ENCODE measurements at regions not wholly inside any gene's neighbourhood (a gene's known extent, or its start where the extent isn't known, plus 50 kb on each side); places are given as distances from the start of the nearest gene placed in this dataset.

GRCh38 chr1:215487466-215487865 lies 79.6 kb upstream of the KCTD3 start:
- Mint-ChIP-seq H3K9me3 (peaks cover 13% of the 10 kb centered on the region), H3K27ac (no peak overlapping the region), H3K36me3 (ENCODE audit: low read depth) (peaks cover 6% of the 10 kb centered on the region), H3K27me3 (ENCODE audit: insufficient read depth) (no peaks in the 10 kb centered on the region), H3K4me3 (no peak overlapping the region), H3K4me1 (peaks cover 18% of the 10 kb centered on the region)
- no peak overlapping the region for H3K27ac ChIP-seq (ENCODE audit: low read depth, low read length)
- no peaks in the 10 kb centered on the region for H3K27me3 ChIP-seq (ENCODE audit: control insufficient read depth, insufficient read depth, low read length, poor library complexity, severe bottlenecking)
- no peak for DNase-seq
- no peak for TF ChIP-seq CTCF (conservative IDR thresholded peaks at IDR 0.05)
- H3K4me1 ChIP-seq (ENCODE audit: control insufficient read depth, insufficient read depth, low read length) = no peaks in the 10 kb centered on the region
- no peak overlapping the region for H3K4me3 ChIP-seq (ENCODE audit: low read length)
- H3K36me3 ChIP-seq (ENCODE audit: control insufficient read depth, insufficient read depth, low read length) = no peaks in the 10 kb centered on the region
- no peak overlapping the region for H3K9ac ChIP-seq (ENCODE audit: extremely low read depth, low read length, poor library complexity, severe bottlenecking)
- H3K9me3 ChIP-seq (ENCODE audit: control insufficient read depth, low read length) = peaks cover 4% of the 10 kb centered on the region
- WGBS, 2 experiments (ENCODE audit: insufficient coverage in 1 of 2, insufficient read length in 1 of 2) = 100% methylated on average over 1 of the region's 1 CpG

- no peak overlapping the region for H3K4me3 Mint-ChIP-seq
- WGBS, 2 experiments (ENCODE audit: insufficient coverage in 1 of 2, insufficient read length in 1 of 2) = 80% methylated on average over 1 of the region's 1 CpG; no CpG with 5 or more reads in 1 of the 2 experiments
Observed at GRCh38 chr1:215488850-215489249, 78.3 kb upstream of the KCTD3 start.

GRCh38 chr1:215489771-215490565 lies 77.1 kb upstream of the KCTD3 start:
- Histone ChIP-seq H3K27ac (ENCODE audit: low read depth, low read length) (no peak overlapping the region), H3K9ac (ENCODE audit: extremely low read depth, low read length, poor library complexity, severe bottlenecking) (no peak overlapping the region), H3K27me3 (ENCODE audit: control insufficient read depth, insufficient read depth, low read length, poor library complexity, severe bottlenecking) (no peaks in the 10 kb centered on the region), H3K4me1 (ENCODE audit: control insufficient read depth, insufficient read depth, low read length) (no peaks in the 10 kb centered on the region), H3K9me3 (ENCODE audit: control insufficient read depth, low read length) (peaks cover 6% of the 10 kb centered on the region), H3K36me3 (ENCODE audit: control insufficient read depth, insufficient read depth, low read length) (no peaks in the 10 kb centered on the region), H3K4me3 (ENCODE audit: low read length) (no peak overlapping the region)
- peaks cover 10% of the 10 kb centered on the region for H3K36me3 Mint-ChIP-seq (ENCODE audit: low read depth)
- H3K4me1 Mint-ChIP-seq = peaks cover 6% of the 10 kb centered on the region
- no peak overlapping the region for H3K4me3 Mint-ChIP-seq
- no peak for TF ChIP-seq CTCF (conservative IDR thresholded peaks at IDR 0.05)
- no peaks in the 10 kb centered on the region for H3K27me3 Mint-ChIP-seq (ENCODE audit: insufficient read depth)
- no peak for DNase-seq
- peaks cover 23% of the 10 kb centered on the region for H3K9me3 Mint-ChIP-seq
- no peak overlapping the region for H3K27ac Mint-ChIP-seq
- 80 to 89% methylated on average over 1 to 3 of the region's 3 CpGs for WGBS, 2 experiments (ENCODE audit: insufficient coverage in 1 of 2, insufficient read length in 1 of 2)

More at GRCh38 chr1:215488850-215489249, 78.3 kb upstream of the KCTD3 start:
- H3K4me1 Mint-ChIP-seq = peaks cover 13% of the 10 kb centered on the region
- no peak overlapping the region for H3K27ac Mint-ChIP-seq
- no peaks in the 10 kb centered on the region for H3K27me3 Mint-ChIP-seq (ENCODE audit: insufficient read depth)
- DNase-seq = no peak
- Histone ChIP-seq H3K4me3 (ENCODE audit: low read length) (no peak overlapping the region), H3K9me3 (ENCODE audit: control insufficient read depth, low read length) (peaks cover 6% of the 10 kb centered on the region), H3K36me3 (ENCODE audit: control insufficient read depth, insufficient read depth, low read length) (no peaks in the 10 kb centered on the region), H3K27me3 (ENCODE audit: control insufficient read depth, insufficient read depth, low read length, poor library complexity, severe bottlenecking) (no peaks in the 10 kb centered on the region), H3K27ac (ENCODE audit: low read depth, low read length) (no peak overlapping the region), H3K4me1 (ENCODE audit: control insufficient read depth, insufficient read depth, low read length) (no peaks in the 10 kb centered on the region), H3K9ac (ENCODE audit: extremely low read depth, low read length, poor library complexity, severe bottlenecking) (no peak overlapping the region)
- no peak for TF ChIP-seq CTCF (conservative IDR thresholded peaks at IDR 0.05)
- H3K9me3 Mint-ChIP-seq = peaks cover 23% of the 10 kb centered on the region
- peaks cover 10% of the 10 kb centered on the region for H3K36me3 Mint-ChIP-seq (ENCODE audit: low read depth)

Data from endodermal cell (in vitro differentiated cells).